NCI-H187 (cell line): ENCODE measurements at regions not wholly inside any gene's neighbourhood (a gene's known extent, or its start where the extent isn't known, plus 50 kb on each side); places are given as distances from the start of the nearest gene placed in this dataset.

ENCODE experiments used
- DNase-seq, 2 experiments: peaks; one replicate each; lab custom pipeline; 2025; lab: John Stamatoyannopoulos, UW

GRCh38 chr18:57087644-57088376 is 59.1 kb upstream of the BOD1L2 start:
- no peak for DNase-seq

- peak; percentile 10 to 12 for DNase-seq
Measured at GRCh38 chr18:57088883-57089282, 58.0 kb upstream of the BOD1L2 start.

DNA sequence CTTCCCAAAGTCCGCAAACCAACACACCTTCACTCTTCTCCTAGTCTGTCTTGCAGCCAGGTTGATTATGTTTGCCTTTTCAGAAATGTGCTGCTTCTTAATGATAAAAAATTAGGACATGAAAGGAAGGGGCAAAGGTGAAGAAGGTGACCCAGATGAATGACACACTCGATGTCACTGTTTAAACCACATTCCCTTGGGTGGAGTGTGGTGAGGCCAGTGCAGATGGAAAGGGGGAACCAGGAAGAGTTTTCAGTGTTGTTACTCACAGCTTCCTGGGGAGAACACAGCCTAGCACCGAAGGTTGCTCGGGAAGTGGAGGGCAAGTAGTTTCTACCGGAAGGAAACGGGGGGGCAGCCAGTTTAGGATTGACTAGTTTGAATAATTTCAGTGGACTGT is 57.2 kb upstream of the BOD1L2 start:
- no peak for DNase-seq

GRCh38 chr18:57091231-57091630 is 55.7 kb upstream of the BOD1L2 start:
- no peak for DNase-seq

DNA sequence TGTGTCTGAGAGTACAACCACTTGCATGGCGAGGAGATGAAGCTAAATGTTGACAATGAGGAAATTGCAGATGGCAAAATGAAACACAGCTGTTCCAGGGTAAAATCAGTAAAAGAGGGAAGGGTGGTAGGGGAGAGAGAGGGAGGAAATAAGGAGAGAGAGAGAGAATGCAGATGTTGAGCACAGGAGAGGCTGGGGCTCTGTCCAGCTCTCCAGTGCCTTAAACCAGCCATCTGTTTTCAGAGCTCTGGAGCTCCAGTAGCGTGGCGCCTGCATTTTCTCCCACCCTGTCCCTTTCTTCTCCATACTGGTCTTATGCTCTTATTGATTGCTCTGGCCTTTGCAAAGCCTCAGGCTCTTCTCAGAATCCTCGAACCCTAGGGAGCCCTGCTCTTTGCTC is 52.7 kb upstream of the BOD1L2 start:
- DNase-seq, result no peak

- no peak for DNase-seq
Measured at GRCh38 chr18:57095884-57096283, 51.0 kb upstream of the BOD1L2 start.
